Muscle layer of colon (tissue), 2 donors: ENCODE measurements at regions not wholly inside any gene's neighbourhood (a gene's known extent, or its start where the extent isn't known, plus 50 kb on each side); places are given as distances from the start of the nearest gene placed in this dataset.

Source experiments
- H3K27ac ChIP-seq: one replicate; pipeline ENCODE4 v1.7.0; 2013; ENCODE audit warnings: low read depth, mild to moderate bottlenecking, low read length, moderate library complexity
- H3K27me3 ChIP-seq, 2 donors: one replicate each; pipeline ENCODE4 v1.7.0; 2013; ENCODE audit warnings: low read length in 2 of 2, mild to moderate bottlenecking in 2 of 2; ENCODE audit not compliant: insufficient read depth in 2 of 2, control insufficient read depth in 1 of 2
- H3K36me3 ChIP-seq: one replicate; pipeline ENCODE4 v1.7.0; 2013; ENCODE audit warnings: mild to moderate bottlenecking, low read length; ENCODE audit not compliant: insufficient read depth
- H3K4me1 ChIP-seq: one replicate; pipeline ENCODE4 v1.7.0; 2013; ENCODE audit warnings: mild to moderate bottlenecking, low read length; ENCODE audit not compliant: insufficient read depth
- H3K4me3 ChIP-seq, 2 donors: one replicate each; pipeline ENCODE4 v1.7.0; 2013; ENCODE audit warnings: low read length in 2 of 2, low read depth in 1 of 2, mild to moderate bottlenecking in 1 of 2, moderate library complexity in 1 of 2
- H3K9ac ChIP-seq: one replicate; pipeline ENCODE4 v1.7.0; 2013; ENCODE audit warnings: low read length
- H3K9me3 ChIP-seq: one replicate; pipeline ENCODE4 v1.7.0; 2013; ENCODE audit warnings: mild to moderate bottlenecking, low read length
- donor health status: abdominal sarcoma.
- donor health status: Adenocarcinoma of cecum.

DNA sequence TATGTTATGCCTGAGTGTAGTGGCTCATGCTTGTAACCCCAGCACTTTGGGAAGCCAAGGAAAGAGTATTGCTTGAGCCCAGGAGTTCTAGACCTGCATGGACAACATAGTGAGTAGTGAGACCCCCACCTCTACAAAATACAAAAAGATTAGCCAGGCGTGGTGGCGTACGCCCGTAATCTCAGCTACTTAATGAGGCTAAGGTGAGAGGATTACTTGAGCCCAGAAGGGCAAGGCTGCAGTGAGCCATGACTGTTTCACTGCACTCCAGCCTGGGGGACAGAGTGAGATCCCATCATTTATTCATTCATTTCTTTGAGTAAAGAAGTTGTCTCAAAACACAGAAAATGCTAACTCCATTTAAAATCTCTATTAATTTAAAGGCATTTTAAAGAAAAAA lies 1061.6 kb downstream of the JRKL start:
- H3K9me3 ChIP-seq, result no peaks in the 10 kb centered on the region
- no peak overlapping the region for H3K27ac ChIP-seq
- no peak overlapping the region for H3K4me3 ChIP-seq
- no peak overlapping the region for H3K9ac ChIP-seq
- no peaks in the 10 kb centered on the region for H3K4me1 ChIP-seq
- H3K36me3 ChIP-seq, result no peaks in the 10 kb centered on the region
- H3K27me3 ChIP-seq, result no peaks in the 10 kb centered on the region

DNA sequence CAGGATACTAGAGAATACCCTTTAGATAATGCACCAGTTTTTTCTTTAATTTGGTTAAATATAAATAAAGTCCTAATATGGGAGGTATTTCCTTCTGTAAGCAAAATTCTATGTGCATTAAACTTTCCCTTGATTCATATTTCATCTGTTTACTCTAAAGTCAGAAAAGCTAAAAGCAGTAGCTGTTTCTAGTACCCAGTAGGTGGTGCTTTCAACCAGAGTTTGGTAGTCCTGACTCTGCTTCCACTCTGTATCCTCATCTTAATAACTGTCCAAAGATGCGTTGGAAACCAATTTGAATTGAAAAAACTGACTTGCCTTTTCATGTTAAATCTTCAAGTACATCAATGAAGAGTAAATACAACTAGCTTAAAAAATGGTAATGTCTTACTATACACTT lies 1065.2 kb downstream of the JRKL start:
- Histone ChIP-seq H3K9me3 (no peaks in the 10 kb centered on the region), H3K4me3 (no peak overlapping the region), H3K4me1 (no peaks in the 10 kb centered on the region), H3K9ac (no peak overlapping the region), H3K27me3 (no peaks in the 10 kb centered on the region), H3K27ac (no peak overlapping the region), H3K36me3 (no peaks in the 10 kb centered on the region)

DNA sequence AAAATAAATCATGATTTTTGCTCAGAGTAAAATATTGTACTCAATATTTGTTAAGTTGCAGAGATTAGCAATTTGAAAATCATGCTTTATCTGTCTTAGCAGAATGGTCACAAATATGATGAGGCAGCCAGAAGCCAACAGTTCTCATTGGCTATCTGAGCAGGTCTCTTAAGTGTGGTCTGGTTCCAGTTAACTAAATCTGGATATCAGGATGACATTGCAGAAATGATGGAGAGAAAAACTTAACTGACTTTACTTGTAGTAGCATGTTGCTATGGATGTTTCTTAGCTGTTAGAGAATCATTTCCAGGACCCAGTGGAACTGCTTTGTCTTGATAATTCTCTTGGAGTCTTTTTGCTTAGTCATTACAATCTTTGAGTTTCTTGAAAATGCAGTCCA lies 1070.3 kb downstream of the JRKL start:
- Histone ChIP-seq H3K27me3 (no peaks in the 10 kb centered on the region), H3K9ac (no peak overlapping the region), H3K36me3 (no peaks in the 10 kb centered on the region), H3K27ac (no peak overlapping the region), H3K4me1 (no peaks in the 10 kb centered on the region), H3K9me3 (peaks cover 5% of the 10 kb centered on the region), H3K4me3 (no peak overlapping the region)

DNA sequence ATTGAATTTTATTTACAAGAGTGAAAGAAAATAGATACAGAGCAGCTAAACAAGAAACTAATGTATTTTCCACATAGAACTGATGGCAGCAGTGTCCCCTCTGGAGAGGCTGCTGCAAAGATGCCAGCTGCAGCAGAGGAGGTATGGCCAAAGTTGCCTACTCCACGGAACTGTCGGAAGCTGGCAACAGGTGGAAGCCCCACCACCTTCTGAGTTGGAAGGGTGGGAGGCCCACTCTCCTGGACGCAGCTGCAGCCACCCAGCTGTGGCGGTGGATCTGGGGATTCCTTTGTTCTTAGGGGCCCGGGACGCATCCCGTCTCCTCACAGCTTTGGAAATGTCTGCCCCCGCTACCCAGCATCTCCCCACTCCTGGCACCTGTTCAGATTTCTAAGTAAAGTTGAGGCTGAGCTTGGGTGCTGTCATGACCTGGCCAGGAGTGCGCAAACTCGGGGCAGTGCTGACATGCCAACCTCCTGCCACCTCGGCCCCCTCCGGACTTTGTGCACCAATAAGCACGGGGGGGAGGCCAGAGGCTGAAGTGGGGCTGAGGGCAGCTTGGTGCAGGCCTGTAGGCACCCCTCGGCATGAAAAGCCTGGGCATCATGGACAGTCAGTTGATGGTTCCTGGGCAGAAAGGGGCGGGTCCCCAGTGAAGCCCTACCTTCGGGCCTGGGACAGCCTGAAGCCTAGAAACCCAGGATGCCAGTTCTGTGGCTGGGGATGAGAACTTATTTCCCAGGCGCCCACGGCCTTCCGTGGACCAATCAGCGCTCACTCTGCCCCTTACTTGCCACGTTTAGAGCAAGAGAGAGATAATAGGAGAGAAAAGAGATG lies 1071.4 kb downstream of the JRKL start:
- no peaks in the 10 kb centered on the region for H3K36me3 ChIP-seq
- H3K9me3 ChIP-seq, result peaks cover 5% of the 10 kb centered on the region
- H3K4me1 ChIP-seq, result no peaks in the 10 kb centered on the region
- no peaks in the 10 kb centered on the region for H3K27me3 ChIP-seq
- no peak overlapping the region for H3K9ac ChIP-seq
- H3K27ac ChIP-seq, result no peak overlapping the region
- no peak overlapping the region for H3K4me3 ChIP-seq

DNA sequence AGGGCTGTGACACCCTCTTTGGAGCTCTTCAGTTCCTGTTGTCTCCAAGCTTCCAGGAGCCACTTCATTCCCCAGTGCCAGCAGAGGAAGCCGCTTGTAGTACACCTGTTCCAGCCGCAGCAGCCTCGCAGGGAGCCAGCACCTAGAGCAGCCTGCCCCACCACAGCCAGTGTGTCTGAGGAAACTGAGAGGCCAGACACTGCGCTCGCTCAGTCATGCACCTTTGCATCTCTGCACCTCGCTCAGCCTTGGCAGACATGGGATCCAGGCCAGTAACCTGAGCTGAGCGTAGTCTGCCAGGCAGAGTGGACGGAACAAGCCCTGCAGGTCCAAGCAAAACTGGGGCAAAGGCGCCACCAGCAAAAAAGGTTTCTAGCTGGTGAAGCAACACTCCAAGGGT lies 1072.1 kb downstream of the JRKL start:
- no peaks in the 10 kb centered on the region for H3K4me1 ChIP-seq
- no peaks in the 10 kb centered on the region for H3K27me3 ChIP-seq
- H3K36me3 ChIP-seq, result no peaks in the 10 kb centered on the region
- H3K4me3 ChIP-seq, result no peak overlapping the region
- H3K9me3 ChIP-seq, result peaks cover 5% of the 10 kb centered on the region
- H3K27ac ChIP-seq, result no peak overlapping the region
- no peak overlapping the region for H3K9ac ChIP-seq

DNA sequence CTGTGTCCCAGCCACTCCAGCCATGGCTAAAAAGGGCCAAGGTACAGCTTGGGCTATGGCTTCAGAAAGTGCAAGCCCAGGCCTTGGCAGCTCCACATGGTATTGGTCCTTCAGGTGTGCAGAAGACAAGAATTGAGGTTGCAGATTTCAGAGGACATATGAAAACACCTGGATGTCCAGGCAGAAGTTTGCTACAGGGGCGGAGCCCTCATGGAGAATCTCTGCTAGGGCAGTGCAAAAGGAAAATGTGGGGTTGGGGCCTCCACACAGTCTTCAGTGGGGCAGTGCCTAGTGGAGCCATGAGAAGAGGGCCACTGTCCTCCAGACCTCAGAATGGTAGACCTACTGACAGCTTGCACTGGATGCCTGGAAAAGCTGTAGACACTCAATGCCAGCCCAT lies 1074.1 kb downstream of the JRKL start:
- Histone ChIP-seq H3K4me1 (no peaks in the 10 kb centered on the region), H3K27me3 (no peaks in the 10 kb centered on the region), H3K27ac (no peak overlapping the region), H3K9ac (no peak overlapping the region), H3K36me3 (no peaks in the 10 kb centered on the region), H3K9me3 (peaks cover 5% of the 10 kb centered on the region), H3K4me3 (no peak overlapping the region)

DNA sequence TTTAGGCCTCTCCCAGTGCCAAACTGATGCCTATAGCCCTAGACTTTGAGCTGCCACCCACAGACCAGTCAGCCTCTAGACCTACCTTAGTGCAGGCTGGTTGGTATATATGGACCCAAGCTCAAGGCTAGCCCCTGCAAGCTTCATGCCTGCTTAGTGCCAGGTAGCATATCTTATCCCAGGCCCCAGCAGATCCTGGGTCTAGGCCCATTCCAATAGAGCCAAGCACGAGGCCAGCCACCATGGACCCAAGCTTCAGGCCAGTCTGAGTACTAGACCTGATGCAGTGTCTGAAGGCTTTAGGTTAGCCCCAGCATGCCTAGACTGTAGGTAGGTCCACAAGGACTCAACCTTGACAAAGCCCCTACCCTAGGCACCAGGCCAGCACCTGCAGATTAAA lies 1081.7 kb downstream of the JRKL start:
- Histone ChIP-seq H3K4me1 (no peaks in the 10 kb centered on the region), H3K9me3 (peaks cover 4% of the 10 kb centered on the region), H3K36me3 (no peaks in the 10 kb centered on the region), H3K27me3 (no peaks in the 10 kb centered on the region), H3K9ac (no peak overlapping the region), H3K27ac (no peak overlapping the region), H3K4me3 (no peak overlapping the region)

DNA sequence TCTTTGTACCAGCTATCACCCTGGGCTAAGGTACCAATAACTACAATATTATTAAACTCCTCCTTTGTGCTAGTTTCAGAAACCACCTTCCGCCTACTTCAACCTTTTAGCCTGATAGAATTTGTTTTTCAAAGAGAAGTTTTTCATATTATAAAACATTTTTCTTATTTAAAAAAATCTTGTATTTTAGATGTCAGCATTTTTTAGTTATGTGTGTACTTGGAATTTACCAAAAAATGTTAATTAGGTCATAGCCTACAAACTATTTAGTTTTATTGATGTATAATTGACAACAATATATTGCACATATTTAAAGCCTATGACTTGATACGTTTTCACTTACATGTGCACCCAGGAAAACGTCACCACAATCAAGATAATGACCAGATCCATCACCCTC lies 1097.6 kb downstream of the JRKL start:
- H3K27me3 ChIP-seq, result no peaks in the 10 kb centered on the region
- H3K4me1 ChIP-seq, result no peaks in the 10 kb centered on the region
- H3K9ac ChIP-seq, result no peak overlapping the region
- no peaks in the 10 kb centered on the region for H3K36me3 ChIP-seq
- H3K27ac ChIP-seq, result no peak overlapping the region
- H3K4me3 ChIP-seq, result no peak overlapping the region
- no peaks in the 10 kb centered on the region for H3K9me3 ChIP-seq

DNA sequence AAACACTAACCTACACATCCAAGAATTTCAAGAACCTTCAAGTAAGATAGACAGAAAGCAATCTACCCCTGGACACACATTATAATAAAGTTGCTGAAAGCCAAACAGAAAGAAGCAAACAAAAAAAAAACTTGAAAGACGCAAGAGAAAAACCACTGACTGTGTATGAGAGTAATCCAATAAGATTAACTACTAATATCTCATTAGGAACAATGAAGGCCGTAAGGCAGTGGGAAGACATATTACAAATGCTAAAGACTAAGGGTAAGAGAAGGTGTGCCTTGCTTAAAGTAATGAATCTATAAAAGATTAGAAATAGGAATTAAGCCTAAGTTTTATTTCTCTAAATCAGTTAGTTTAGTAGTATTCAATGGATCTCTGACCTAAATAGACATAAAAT lies 1109.1 kb downstream of the JRKL start:
- H3K9me3 ChIP-seq, result no peaks in the 10 kb centered on the region
- H3K4me1 ChIP-seq, result no peaks in the 10 kb centered on the region
- no peak overlapping the region for H3K9ac ChIP-seq
- no peak overlapping the region for H3K4me3 ChIP-seq
- no peaks in the 10 kb centered on the region for H3K27me3 ChIP-seq
- no peak overlapping the region for H3K27ac ChIP-seq
- no peaks in the 10 kb centered on the region for H3K36me3 ChIP-seq

DNA sequence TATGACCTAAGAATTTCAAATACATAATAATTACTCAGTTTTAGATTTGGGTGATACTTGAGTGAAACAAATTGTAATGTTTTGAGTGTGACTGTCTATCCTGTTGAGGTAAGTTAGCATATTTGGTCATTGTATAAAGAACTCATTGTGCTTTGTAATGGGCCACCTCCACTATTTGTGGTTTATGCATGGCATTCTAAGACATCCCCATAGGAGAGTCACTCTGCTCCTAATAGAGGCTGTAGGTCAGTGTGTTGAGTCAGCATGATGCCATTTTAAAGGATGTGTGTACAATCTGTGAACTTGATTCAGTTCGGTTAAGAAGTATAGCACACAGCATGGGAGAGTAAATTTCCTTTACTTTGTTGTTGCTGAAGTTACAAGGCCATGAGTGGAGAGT lies 1112.4 kb downstream of the JRKL start:
- Histone ChIP-seq H3K4me1 (no peaks in the 10 kb centered on the region), H3K36me3 (no peaks in the 10 kb centered on the region), H3K9me3 (no peaks in the 10 kb centered on the region), H3K27ac (no peak overlapping the region), H3K27me3 (no peaks in the 10 kb centered on the region), H3K9ac (no peak overlapping the region), H3K4me3 (no peak overlapping the region)

DNA sequence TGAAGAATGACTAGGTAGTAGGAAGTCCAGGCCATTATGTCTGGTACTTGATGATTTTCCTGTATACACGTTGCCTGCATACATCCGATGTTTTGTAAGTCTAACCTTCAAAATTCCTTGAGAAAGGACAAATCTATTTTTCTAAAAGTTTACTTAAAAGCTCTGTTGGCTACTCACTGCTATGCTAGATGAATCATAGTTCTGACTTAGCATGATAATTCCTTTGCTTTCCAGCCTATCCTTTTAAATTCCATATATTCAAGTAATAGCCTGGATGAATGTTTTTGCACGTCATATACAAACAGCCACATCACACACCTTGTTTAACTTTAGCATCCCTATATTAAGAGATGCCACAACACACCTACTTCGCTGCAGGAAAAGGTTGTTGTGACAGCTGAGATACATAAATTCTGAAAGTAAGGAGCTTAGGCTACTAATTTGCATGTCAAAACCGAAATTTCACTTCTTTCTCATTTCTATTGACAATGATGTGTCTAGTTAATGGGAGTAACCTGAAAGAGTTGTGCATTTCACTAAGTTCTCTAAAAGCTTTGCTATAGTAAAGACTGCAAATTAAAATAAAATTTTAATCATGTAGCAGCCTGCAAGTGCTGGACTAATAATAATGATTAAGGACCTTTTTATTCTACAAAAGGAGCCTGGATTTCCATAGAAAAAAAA lies 1116.4 kb downstream of the JRKL start:
- Histone ChIP-seq H3K9ac (no peak overlapping the region), H3K27ac (no peak overlapping the region), H3K4me1 (no peaks in the 10 kb centered on the region), H3K27me3 (no peaks in the 10 kb centered on the region), H3K36me3 (no peaks in the 10 kb centered on the region), H3K4me3 (no peak overlapping the region), H3K9me3 (no peaks in the 10 kb centered on the region)

DNA sequence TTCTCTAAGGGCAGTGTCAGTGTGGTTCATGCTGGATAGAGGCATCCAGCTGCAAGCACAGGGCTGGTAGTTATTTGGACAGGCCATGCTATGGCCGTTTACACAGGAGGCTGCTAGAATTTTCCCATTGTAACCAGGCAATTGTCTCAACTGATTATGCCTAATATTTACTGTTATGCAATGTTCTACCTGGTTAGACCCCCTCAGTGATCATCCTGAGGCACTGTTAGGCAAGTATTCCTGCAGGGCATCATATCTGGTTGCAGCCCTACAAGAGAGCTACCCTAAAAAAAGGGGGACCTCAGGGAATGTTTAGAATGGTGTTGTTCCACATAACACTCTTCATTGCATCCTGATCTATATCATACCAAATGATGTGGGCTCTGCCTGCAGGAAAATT lies 1124.6 kb downstream of the JRKL start:
- no peaks in the 10 kb centered on the region for H3K36me3 ChIP-seq

More for the DNA sequence above, 1124.6 kb downstream of the JRKL start:
- Histone ChIP-seq H3K27ac (no peak overlapping the region), H3K9ac (no peak overlapping the region), H3K27me3 (no peaks in the 10 kb centered on the region), H3K9me3 (no peaks in the 10 kb centered on the region), H3K4me1 (no peaks in the 10 kb centered on the region), H3K4me3 (no peak overlapping the region)
